H9 (cell line): ENCODE measurements at regions not wholly inside any gene's neighbourhood (a gene's known extent, or its start where the extent isn't known, plus 50 kb on each side); places are given as distances from the start of the nearest gene placed in this dataset.

ENCODE experiments used
- DNase-seq: peaks from one replicate; pipeline ENCODE4 v3.0.0-alpha.2; 2017
- H2AFZ ChIP-seq: one replicate; pipeline ENCODE4 v1.6.1; 2013; ENCODE audit warnings: mild to moderate bottlenecking, low read length, control low read depth, moderate library complexity
- H2AK5ac ChIP-seq: 2 replicates; pipeline ENCODE4 v1.6.1; 2013; ENCODE audit warnings: low read length, control low read depth, mixed read lengths; ENCODE audit not compliant: insufficient read length
- H2BK120ac ChIP-seq: one replicate; pipeline ENCODE4 v1.6.1; 2013; ENCODE audit warnings: low read depth, mild to moderate bottlenecking, low read length, control low read depth, inconsistent platforms; ENCODE audit not compliant: poor library complexity, severe bottlenecking
- H2BK12ac ChIP-seq: 2 replicates; pipeline ENCODE4 v1.6.1; 2013; ENCODE audit warnings: low read length, control low read depth, mixed read lengths, low read depth; ENCODE audit not compliant: insufficient read length
- H2BK15ac ChIP-seq: 2 replicates; pipeline ENCODE4 v1.6.1; 2013; ENCODE audit warnings: low read depth, low read length, control low read depth
- H2BK20ac ChIP-seq: one replicate; pipeline ENCODE4 v1.6.1; 2013; ENCODE audit warnings: low read depth, mild to moderate bottlenecking, low read length, control low read depth, inconsistent platforms; ENCODE audit not compliant: poor library complexity, severe bottlenecking
- H2BK5ac ChIP-seq: 2 replicates; pipeline ENCODE4 v1.6.1; 2013; ENCODE audit warnings: low read length, control low read depth, mixed read lengths; ENCODE audit not compliant: insufficient read length
- H3K14ac ChIP-seq: 2 replicates; pipeline ENCODE4 v1.6.1; 2013; ENCODE audit warnings: low read length, control low read depth; ENCODE audit not compliant: insufficient read depth
- H3K18ac ChIP-seq: 2 replicates; pipeline ENCODE4 v1.6.1; 2013; ENCODE audit warnings: low read depth, mild to moderate bottlenecking, mixed read lengths, low read length, control low read depth; ENCODE audit not compliant: insufficient read length
- H3K23ac ChIP-seq: 2 replicates; pipeline ENCODE4 v1.6.1; 2013; ENCODE audit warnings: low read length, control low read depth, mixed read lengths, low read depth; ENCODE audit not compliant: insufficient read length
- H3K23me2 ChIP-seq: 2 replicates; pipeline ENCODE4 v1.6.1; 2013; ENCODE audit warnings: low read depth, mild to moderate bottlenecking, mixed read lengths, low read length, control low read depth; ENCODE audit not compliant: insufficient read length, poor library complexity, severe bottlenecking
- H3K27ac ChIP-seq: 2 replicates; pipeline ENCODE4 v1.5.1; 2013; ENCODE audit warnings: low read length, control low read depth, mixed read lengths, low read depth; ENCODE audit not compliant: insufficient read length
- H3K27me3 ChIP-seq: 2 replicates; pipeline ENCODE4 v1.6.1; 2013; ENCODE audit warnings: low read length, control low read depth, inconsistent platforms; ENCODE audit not compliant: insufficient read depth
- H3K4ac ChIP-seq: 2 replicates; pipeline ENCODE4 v1.6.1; 2013; ENCODE audit warnings: low read depth, mild to moderate bottlenecking, control low read depth, inconsistent platforms, low read length, moderate library complexity
- H3K4me1 ChIP-seq: 2 replicates; pipeline ENCODE4 v1.6.1; 2013; ENCODE audit warnings: low read length, control low read depth, inconsistent platforms; ENCODE audit not compliant: insufficient read depth
- H3K4me2 ChIP-seq: 2 replicates; pipeline ENCODE4 v1.6.1; 2013; ENCODE audit warnings: low read length, control low read depth, mixed read lengths; ENCODE audit not compliant: insufficient read length, insufficient read depth
- H3K56ac ChIP-seq: 2 replicates; pipeline ENCODE4 v1.6.1; 2013; ENCODE audit warnings: low read depth, mild to moderate bottlenecking, mixed read lengths, low read length, control low read depth; ENCODE audit not compliant: insufficient read length
- H3K79me1 ChIP-seq: 2 replicates; pipeline ENCODE4 v1.6.1; 2013; ENCODE audit warnings: low read depth, mild to moderate bottlenecking, moderate library complexity, low read length, control low read depth, inconsistent platforms; ENCODE audit not compliant: insufficient read depth, poor library complexity, severe bottlenecking
- H3K79me2 ChIP-seq: 2 replicates; pipeline ENCODE4 v1.6.1; 2013; ENCODE audit warnings: low read length, control low read depth, inconsistent platforms; ENCODE audit not compliant: insufficient read depth
- H3K9ac ChIP-seq: 2 replicates; pipeline ENCODE4 v1.6.1; 2013; ENCODE audit warnings: low read length, control low read depth, mixed read lengths; ENCODE audit not compliant: insufficient read length; ENCODE audit errors: extremely low read depth
- H3K9me3 ChIP-seq: one replicate; pipeline ENCODE4 v1.6.1; 2013; ENCODE audit warnings: low read depth, low read length, inconsistent platforms; ENCODE audit not compliant: control insufficient read depth
- H3T11ph ChIP-seq: one replicate; pipeline ENCODE4 v1.6.1; 2013; ENCODE audit warnings: mild to moderate bottlenecking, low read length, control low read depth, inconsistent platforms
- H4K20me1 ChIP-seq: one replicate; pipeline ENCODE4 v1.6.1; 2013; ENCODE audit not compliant: control insufficient read depth, insufficient read length, insufficient read depth
- H4K5ac ChIP-seq: 2 replicates; pipeline ENCODE4 v1.6.1; 2013; ENCODE audit warnings: low read depth, mild to moderate bottlenecking, mixed read lengths, low read length, control low read depth; ENCODE audit not compliant: insufficient read length
- H4K8ac ChIP-seq: replicated peaks from 2 replicates; pipeline ENCODE4 v1.6.1; 2013; ENCODE audit warnings: low read length, control low read depth, mixed read lengths, low read depth; ENCODE audit not compliant: insufficient read length
- H4K91ac ChIP-seq: 2 replicates; pipeline ENCODE4 v1.6.1; 2013; ENCODE audit warnings: low read depth, mild to moderate bottlenecking, moderate library complexity, mixed read lengths, low read length, control low read depth; ENCODE audit not compliant: insufficient read length
- H3K27ac Mint-ChIP-seq, 3 experiments: 2 replicates in 2 of 3; 3 replicates in 1 of 3; pipeline ENCODE4 v1.8.0; 2020 to 2021; ENCODE audit warnings: mixed read lengths in 3 of 3, mild to moderate bottlenecking in 1 of 3, moderate library complexity in 1 of 3
- H3K27me3 Mint-ChIP-seq: 2 replicates; pipeline ENCODE4 v1.8.0; 2021; ENCODE audit warnings: low read depth, mild to moderate bottlenecking, moderate library complexity, mixed read lengths
- H3K36me3 Mint-ChIP-seq, 3 experiments: 2 replicates in 2 of 3; 3 replicates in 1 of 3; pipeline ENCODE4 v1.8.0; 2020 to 2021; ENCODE audit warnings: low read depth in 3 of 3, mixed read lengths in 3 of 3; ENCODE audit not compliant: insufficient read depth in 1 of 3
- H3K4me1 Mint-ChIP-seq, 2 experiments: 2 replicates each; pipeline ENCODE4 v1.8.0; 2020; ENCODE audit warnings: mixed read lengths in 2 of 2
- H3K4me3 Mint-ChIP-seq, 2 experiments: 2 replicates in 1 of 2; 3 replicates in 1 of 2; pipeline ENCODE4 v1.8.0; 2020 to 2021; ENCODE audit warnings: mild to moderate bottlenecking in 2 of 2, mixed read lengths in 2 of 2, moderate library complexity in 1 of 2
- H3K9me3 Mint-ChIP-seq, 2 experiments: 2 replicates in 1 of 2; 3 replicates in 1 of 2; pipeline ENCODE4 v1.8.0; 2020; ENCODE audit warnings: mild to moderate bottlenecking in 2 of 2, mixed read lengths in 2 of 2, moderate library complexity in 1 of 2
- CTCF ChIP-seq: fragments of 200-600 bp; sonication (generic); conservative IDR thresholded peaks from 3 replicates; pipeline ENCODE4 v1.8.0; 2021; ENCODE audit warnings: antibody characterized with exemption, mild to moderate bottlenecking
- WGBS: extraction: QIAGEN DNeasy Blood & Tissue Kit; methylation state at CpG from one replicate; pipeline ENCODE4 v1.1.7; 2013; ENCODE audit warnings: missing lambda C conversion rate, low lambda C conversion rate, mixed read lengths; ENCODE audit not compliant: insufficient read length; ENCODE audit errors: extremely low coverage; 5-methylcytosine and 5-hydroxymethylcytosine counted together

GRCh38 chr16:87008664-87009063, 308.5 kb downstream of the C16orf95 start:
- H3K18ac ChIP-seq: no peak overlapping the region
- H2BK120ac ChIP-seq: no peak overlapping the region
- H3K4me1 Mint-ChIP-seq: no peaks in the 10 kb centered on the region

More at GRCh38 chr16:87008664-87009063, 308.5 kb downstream of the C16orf95 start:
- Histone ChIP-seq H3K23ac (no peak overlapping the region), H3K9me3 (no peaks in the 10 kb centered on the region), H3K4me2 (no peak overlapping the region), H3K23me2 (no peaks in the 10 kb centered on the region), H4K91ac (no peak overlapping the region), H3K79me1 (no peaks in the 10 kb centered on the region), H4K20me1 (no peaks in the 10 kb centered on the region), H4K5ac (no peak overlapping the region), H2BK20ac (no peak overlapping the region), H3K27ac (no peak overlapping the region), H3T11ph (no peak overlapping the region), H2BK12ac (no peak overlapping the region), H2BK5ac (no peak overlapping the region), H2AK5ac (no peak overlapping the region), H3K14ac (no peak overlapping the region), H3K27me3 (no peaks in the 10 kb centered on the region), H3K56ac (no peak overlapping the region), H2AFZ (no peak overlapping the region), H4K8ac (no peak overlapping the region), H3K4ac (no peak overlapping the region), H3K4me1 (no peaks in the 10 kb centered on the region), H3K79me2 (no peaks in the 10 kb centered on the region), H2BK15ac (no peak overlapping the region), H3K9ac (no peak overlapping the region)
- Mint-ChIP-seq H3K27ac (no peak overlapping the region), H3K9me3 (peaks cover 13 to 14% of the 10 kb centered on the region in 2 experiments), H3K36me3 (peaks cover 2 to 10% (median 4%) of the 10 kb centered on the region in 3 experiments; a peak in 4 of 7 replicates), H3K4me3 (no peak overlapping the region), H3K27me3 (peaks cover 6% of the 10 kb centered on the region)
- no CpG with 5 or more reads among the region's 5 CpGs for WGBS
- no peak for DNase-seq
- no peak for TF ChIP-seq CTCF
